PC-9 (cell line): ENCODE measurements at regions not wholly inside any gene's neighbourhood (a gene's known extent, or its start where the extent isn't known, plus 50 kb on each side); places are given as distances from the start of the nearest gene placed in this dataset.

Experiments
- BruUV-seq: library from RNA; stranded (reverse); fragments of 400-500 nt; replicated peaks from 2 replicates; lab custom pipeline; 2021; lab: Mats Ljungman, UMichigan
- CTCF ChIA-PET: fragments of 300-600 bp; sonication (Branson Sonifier 250); formaldehyde crosslinking; loops from one replicate; lab custom pipeline; 2022; ENCODE audit warnings: antibody characterized with exemption; lab: Charles Lee
- POLR2A ChIA-PET: fragments of 300-600 bp; sonication (Branson Sonifier 250); formaldehyde crosslinking; loops from one replicate; lab custom pipeline; 2022; ENCODE audit warnings: antibody characterized with exemption; ENCODE audit not compliant: unreplicated experiment; lab: Charles Lee
- DNase-seq, 2 experiments: peaks; one replicate each; pipeline versions ENCODE4 v3.0.0 to v3.0.0-alpha.2; 2015 to 2022; ENCODE audit warnings: mixed read lengths in 1 of 2
- H2AFZ ChIP-seq: fragments of 200-600 bp; sonication (generic); 2 replicates; pipeline ENCODE4 v1.8.1; 2017; ENCODE audit warnings: antibody characterized with exemption
- H3F3A ChIP-seq: fragments of 200-600 bp; sonication (generic); 2 replicates; pipeline ENCODE4 v1.8.1; 2017; ENCODE audit warnings: antibody characterized with exemption, mild to moderate bottlenecking, low read depth; ENCODE audit not compliant: insufficient read depth
- H3K27ac ChIP-seq: fragments of 200-600 bp; sonication (generic); 2 replicates; pipeline ENCODE4 v1.6.1; 2016; ENCODE audit warnings: mixed run types
- H3K27me3 ChIP-seq: fragments of 200-600 bp; sonication (generic); 2 replicates; pipeline ENCODE4 v1.6.1; 2016; ENCODE audit warnings: low read depth, mixed run types; ENCODE audit not compliant: insufficient read depth
- H3K36me3 ChIP-seq: fragments of 200-600 bp; sonication (generic); 2 replicates; pipeline ENCODE4 v1.6.1; 2016; ENCODE audit warnings: low read depth, mixed run types
- H3K4me1 ChIP-seq: fragments of 200-600 bp; sonication (generic); replicated peaks from 2 replicates; pipeline ENCODE4 v1.6.1; 2016; ENCODE audit warnings: mixed run types; ENCODE audit not compliant: insufficient read depth
- H3K4me2 ChIP-seq: fragments of 200-600 bp; sonication (generic); 2 replicates; pipeline ENCODE4 v1.6.1; 2017; ENCODE audit warnings: mixed run types
- H3K4me3 ChIP-seq: fragments of 200-600 bp; sonication (generic); 2 replicates; pipeline ENCODE4 v1.6.1; 2016; ENCODE audit warnings: mixed run types
- H3K79me2 ChIP-seq: fragments of 200-600 bp; sonication (generic); 2 replicates; pipeline ENCODE4 v1.6.1; 2017; ENCODE audit warnings: low read depth, mixed run types
- H3K9me2 ChIP-seq: fragments of 200-600 bp; sonication (generic); 2 replicates; pipeline ENCODE4 v1.8.1; 2017; ENCODE audit warnings: mild to moderate bottlenecking; ENCODE audit not compliant: insufficient read depth
- H3K9me3 ChIP-seq: fragments of 200-600 bp; sonication (generic); 2 replicates; pipeline ENCODE4 v1.8.1; 2016; ENCODE audit warnings: low read depth; ENCODE audit not compliant: insufficient read depth
- H4K20me1 ChIP-seq: fragments of 200-600 bp; sonication (generic); 2 replicates; pipeline ENCODE4 v1.8.1; 2017; ENCODE audit not compliant: insufficient read depth
- EZH2 ChIP-seq: fragments of 200-600 bp; sonication (generic); IDR thresholded peaks from 2 replicates; pipeline ENCODE4 v1.8.0; 2017; ENCODE audit warnings: antibody characterized with exemption, low read depth
- intact Hi-C: fragments of 100-400 bp; cut with micrococcal nuclease; formaldehyde crosslinking; loops from one replicate; pipeline ENCODE4 v1.10.0; 2022; ENCODE audit not compliant: unreplicated experiment
- TF ChIP-seq, protein P1 (sequence below): fragments of 200-600 bp; sonication (generic); conservative IDR thresholded peaks from 2 replicates; pipeline ENCODE4 v1.6.1; 2017; ENCODE audit warnings: mixed run types, antibody characterized with exemption, mild to moderate bottlenecking, moderate library complexity

DNA sequence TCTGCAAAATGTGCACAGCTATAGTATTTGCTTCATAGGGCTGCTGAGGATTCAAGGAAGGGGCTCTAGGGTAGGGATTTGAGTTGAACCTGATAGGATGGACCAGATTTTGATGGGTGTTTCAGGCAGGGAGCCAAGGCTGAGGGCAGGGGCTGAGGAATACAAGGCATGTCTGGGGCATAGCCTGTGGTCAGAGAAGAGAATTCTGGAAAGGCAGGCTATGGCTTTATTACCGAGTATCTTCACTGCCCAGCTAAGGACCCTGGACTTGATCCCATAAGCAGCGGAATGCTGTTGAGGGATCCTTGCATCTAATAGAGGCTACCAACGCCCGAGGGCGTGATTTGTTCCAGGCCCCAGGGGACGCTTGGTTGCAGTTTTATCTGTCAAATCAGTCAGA lies 193.0 kb upstream of the TLE3 start:
- 0 out of 2 replicates have a peak overlapping the region, but pooled peaks have one; percentile 61 for H3K4me2 ChIP-seq
- intact Hi-C loops: no loop called here
- no peak overlapping the region for H2AFZ ChIP-seq
- H4K20me1 ChIP-seq: no peaks in the 10 kb centered on the region
- peaks cover 26% of the 10 kb centered on the region for H3F3A ChIP-seq
- H3K36me3 ChIP-seq: no peaks in the 10 kb centered on the region
- TF ChIP-seq EZH2: no peak
- TF ChIP-seq, protein P1, sequence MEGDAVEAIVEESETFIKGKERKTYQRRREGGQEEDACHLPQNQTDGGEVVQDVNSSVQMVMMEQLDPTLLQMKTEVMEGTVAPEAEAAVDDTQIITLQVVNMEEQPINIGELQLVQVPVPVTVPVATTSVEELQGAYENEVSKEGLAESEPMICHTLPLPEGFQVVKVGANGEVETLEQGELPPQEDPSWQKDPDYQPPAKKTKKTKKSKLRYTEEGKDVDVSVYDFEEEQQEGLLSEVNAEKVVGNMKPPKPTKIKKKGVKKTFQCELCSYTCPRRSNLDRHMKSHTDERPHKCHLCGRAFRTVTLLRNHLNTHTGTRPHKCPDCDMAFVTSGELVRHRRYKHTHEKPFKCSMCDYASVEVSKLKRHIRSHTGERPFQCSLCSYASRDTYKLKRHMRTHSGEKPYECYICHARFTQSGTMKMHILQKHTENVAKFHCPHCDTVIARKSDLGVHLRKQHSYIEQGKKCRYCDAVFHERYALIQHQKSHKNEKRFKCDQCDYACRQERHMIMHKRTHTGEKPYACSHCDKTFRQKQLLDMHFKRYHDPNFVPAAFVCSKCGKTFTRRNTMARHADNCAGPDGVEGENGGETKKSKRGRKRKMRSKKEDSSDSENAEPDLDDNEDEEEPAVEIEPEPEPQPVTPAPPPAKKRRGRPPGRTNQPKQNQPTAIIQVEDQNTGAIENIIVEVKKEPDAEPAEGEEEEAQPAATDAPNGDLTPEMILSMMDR: no peak
- ChIA-PET CTCF (no interaction called here), POLR2A (no interaction called here)
- no peaks in the 10 kb centered on the region for H3K27me3 ChIP-seq
- no TSS peak for BruUV-seq
- H3K4me3 ChIP-seq: no peak overlapping the region
- DNase-seq: no peak
- no peaks in the 10 kb centered on the region for H3K9me2 ChIP-seq
- H3K9me3 ChIP-seq: no peaks in the 10 kb centered on the region
- peak overlapping the region; percentile 61; the same call in 1 of the 2 replicates for H3K27ac ChIP-seq
- H3K4me1 ChIP-seq: peaks cover 39% of the 10 kb centered on the region
- H3K79me2 ChIP-seq: no peaks in the 10 kb centered on the region

DNA sequence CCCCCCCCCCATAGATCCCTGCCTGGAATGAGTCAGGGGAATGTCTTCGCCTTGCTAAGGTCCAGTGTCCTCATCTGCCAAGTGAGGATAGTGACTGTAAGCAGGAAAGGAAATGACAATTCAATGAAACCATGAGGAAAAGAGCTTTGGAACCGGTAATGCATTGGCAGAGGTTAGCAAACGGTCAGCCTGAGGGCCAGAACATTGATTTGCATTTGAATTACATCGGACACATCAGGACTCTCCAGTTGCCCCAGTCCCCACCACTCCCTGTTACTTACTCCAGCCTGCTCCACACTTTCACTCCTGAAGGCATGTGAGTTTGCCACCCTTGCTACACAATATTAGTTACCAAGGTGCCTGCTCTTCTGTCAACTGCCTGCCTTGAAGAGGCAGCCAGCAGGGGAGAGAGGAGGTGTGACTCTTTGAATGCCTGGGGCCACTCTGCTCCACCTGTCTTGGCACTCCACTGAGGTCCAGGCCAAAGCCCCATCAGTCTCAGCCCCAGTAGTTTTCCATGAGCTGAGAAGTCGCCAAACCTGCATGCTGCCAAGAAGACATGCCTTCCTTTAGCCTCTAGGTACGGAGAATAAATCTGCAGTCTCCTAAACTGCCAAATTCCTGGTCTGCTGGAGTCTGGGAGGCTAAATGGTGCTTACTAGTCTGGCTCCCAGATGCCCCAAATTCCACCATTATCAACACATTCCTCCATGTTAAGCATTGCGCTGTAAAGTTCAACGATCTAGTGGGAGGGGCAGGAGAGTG lies 191.7 kb upstream of the TLE3 start:
- H3K27ac ChIP-seq: peak overlapping the region; percentile 61
- TF ChIP-seq, protein P1: no peak
- no peak for TF ChIP-seq EZH2
- peaks cover 26% of the 10 kb centered on the region for H3F3A ChIP-seq
- H3K27me3 ChIP-seq: no peaks in the 10 kb centered on the region
- H3K79me2 ChIP-seq: no peaks in the 10 kb centered on the region
- no peak overlapping the region for H3K4me3 ChIP-seq
- peak overlapping the region; percentile 61 for H3K4me2 ChIP-seq
- H3K9me3 ChIP-seq: no peaks in the 10 kb centered on the region
- intact Hi-C loops: loop anchor here (1.0 to 2.0 kb wide), 5 partner anchors 18 to 219 kb away; no protein-coding TSS in a partner anchor
- no peaks in the 10 kb centered on the region for H3K9me2 ChIP-seq
- peak; percentile 86 to 90 for DNase-seq
- H3K36me3 ChIP-seq: no peaks in the 10 kb centered on the region
- H3K4me1 ChIP-seq: peaks cover 39% of the 10 kb centered on the region
- CTCF ChIA-PET: no interaction called here
- POLR2A ChIA-PET: interaction anchor here (0.6 kb wide), 1 partner anchor 21 kb away, joined by 8 read pairs; no protein-coding TSS in a partner anchor
- 0 out of 2 replicates have a peak overlapping the region, but pooled peaks have one; percentile 6 for H2AFZ ChIP-seq
- H4K20me1 ChIP-seq: no peaks in the 10 kb centered on the region
- no TSS peak for BruUV-seq

DNA sequence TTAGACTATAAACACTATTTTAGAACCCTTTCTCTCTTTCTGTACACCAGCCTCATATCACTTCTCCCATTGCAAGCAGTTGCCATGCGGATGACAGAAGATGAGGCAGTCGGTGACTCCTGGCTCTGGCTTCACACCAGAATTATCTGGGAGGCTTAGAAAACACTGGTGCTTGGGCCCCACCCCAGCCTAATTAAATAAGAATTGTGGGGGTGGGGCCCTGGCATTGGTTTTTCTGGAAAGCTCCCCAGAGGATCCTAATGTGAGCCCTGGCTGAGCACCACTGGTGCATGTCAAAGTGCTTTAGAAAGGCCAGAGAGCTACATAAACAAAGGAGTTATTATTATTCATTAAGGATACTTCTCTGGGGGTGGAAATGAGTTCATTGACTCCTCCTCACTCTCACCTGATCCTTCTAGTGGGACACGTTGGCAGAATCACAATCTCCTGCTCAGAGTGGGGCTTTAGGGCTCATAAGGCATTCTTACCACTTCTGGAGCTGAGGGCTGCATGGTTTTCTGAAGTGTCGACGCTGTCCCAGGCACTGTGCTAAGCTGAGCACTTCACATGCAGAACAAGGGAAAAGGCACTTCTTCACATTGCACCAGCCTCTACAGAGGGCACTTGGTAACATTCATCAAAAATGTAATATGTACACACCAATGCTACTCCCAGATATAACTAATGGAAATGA lies 188.5 kb upstream of the TLE3 start:
- Histone ChIP-seq H3K79me2 (no peaks in the 10 kb centered on the region), H3K4me2 (no peak overlapping the region), H3F3A (peaks cover 26% of the 10 kb centered on the region), H4K20me1 (no peaks in the 10 kb centered on the region), H2AFZ (no peak overlapping the region), H3K4me1 (peaks cover 40% of the 10 kb centered on the region), H3K27me3 (no peaks in the 10 kb centered on the region), H3K27ac (no peak overlapping the region), H3K36me3 (no peaks in the 10 kb centered on the region), H3K4me3 (no peak overlapping the region), H3K9me2 (no peaks in the 10 kb centered on the region), H3K9me3 (no peaks in the 10 kb centered on the region)
- POLR2A ChIA-PET: no interaction called here
- TF ChIP-seq EZH2: no peak
- TF ChIP-seq, protein P1: no peak
- no TSS peak for BruUV-seq
- CTCF ChIA-PET: interaction anchor here (0.5 kb wide), 1 partner anchor 74 kb away, joined by 4 read pairs; no protein-coding TSS in a partner anchor
- intact Hi-C loops: no loop called here
- no peak for DNase-seq
